Ishikawa (cell line): ENCODE measurements at regions not wholly inside any gene's neighbourhood (a gene's known extent, or its start where the extent isn't known, plus 50 kb on each side); places are given as distances from the start of the nearest gene placed in this dataset.

Source experiments
- CEBPB ChIP-seq: IDR thresholded peaks from 2 replicates; pipeline ENCODE4 v1.6.1; 2012
- CREB1 ChIP-seq: IDR thresholded peaks from 2 replicates; pipeline ENCODE4 v1.6.1; 2012; ENCODE audit warnings: low read depth
- EGR1 ChIP-seq: IDR thresholded peaks from 2 replicates; pipeline ENCODE4 v1.6.1; 2012
- EP300 ChIP-seq: IDR thresholded peaks from 2 replicates; pipeline ENCODE4 v1.6.1; 2012; ENCODE audit warnings: borderline replicate concordance
- FOXM1 ChIP-seq: IDR thresholded peaks from 2 replicates; pipeline ENCODE4 v1.6.1; 2012; ENCODE audit warnings: low read depth, borderline replicate concordance
- NFIC ChIP-seq: IDR thresholded peaks from 2 replicates; pipeline ENCODE4 v1.6.1; 2012
- RAD21 ChIP-seq: IDR thresholded peaks from 2 replicates; pipeline ENCODE4 v1.6.1; 2012; ENCODE audit warnings: low read depth
- TAF1 ChIP-seq: IDR thresholded peaks from 2 replicates; pipeline ENCODE4 v1.6.1; 2012; ENCODE audit warnings: low read depth, mild to moderate bottlenecking
- TCF12 ChIP-seq: IDR thresholded peaks from 2 replicates; pipeline ENCODE4 v1.6.1; 2012; ENCODE audit warnings: low read depth
- TEAD4 ChIP-seq: IDR thresholded peaks from 2 replicates; pipeline ENCODE4 v1.6.1; 2012
- YY1 ChIP-seq: IDR thresholded peaks from 2 replicates; pipeline ENCODE4 v1.6.1; 2012; ENCODE audit warnings: low read depth
- ZBTB7A ChIP-seq: IDR thresholded peaks from 2 replicates; pipeline ENCODE4 v1.6.1; 2012; ENCODE audit warnings: low read depth
- TF ChIP-seq, protein P1 (sequence below): IDR thresholded peaks from 2 replicates; pipeline ENCODE4 v1.6.1; 2012
- TF ChIP-seq, protein P2 (sequence below): IDR thresholded peaks from 2 replicates; pipeline ENCODE4 v1.6.1; 2012
- TF ChIP-seq, protein P3 (sequence below): IDR thresholded peaks from 2 replicates; pipeline ENCODE4 v1.6.1; 2012; ENCODE audit warnings: low read depth, mild to moderate bottlenecking

DNA sequence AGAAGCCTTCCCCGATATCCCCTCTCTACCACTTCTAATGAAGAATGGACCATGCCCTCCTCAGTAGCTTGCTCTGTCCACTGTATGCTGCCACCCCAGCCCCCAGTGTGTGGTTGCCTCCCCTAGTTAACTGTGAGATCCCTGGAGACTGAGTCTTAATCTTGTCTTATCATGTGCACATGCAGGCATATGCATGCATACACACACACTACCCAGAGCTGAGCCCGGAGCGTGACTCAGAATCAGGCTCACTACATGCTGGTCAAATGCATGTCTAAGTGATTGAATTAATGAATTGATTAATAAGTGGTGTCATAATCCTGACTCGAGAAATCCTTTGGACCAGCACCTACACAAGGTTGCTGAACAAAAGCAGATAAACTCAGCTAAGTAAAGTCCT lies 99.4 kb downstream of the CCT6B start:
- TF ChIP-seq TCF12 (no peak), RAD21 (no peak), FOXM1 (no peak), YY1 (no peak), ZBTB7A (no peak), TEAD4 (no peak), TAF1 (no peak)
- TF ChIP-seq, protein P1, sequence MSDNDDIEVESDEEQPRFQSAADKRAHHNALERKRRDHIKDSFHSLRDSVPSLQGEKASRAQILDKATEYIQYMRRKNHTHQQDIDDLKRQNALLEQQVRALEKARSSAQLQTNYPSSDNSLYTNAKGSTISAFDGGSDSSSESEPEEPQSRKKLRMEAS, result no peak

DNA sequence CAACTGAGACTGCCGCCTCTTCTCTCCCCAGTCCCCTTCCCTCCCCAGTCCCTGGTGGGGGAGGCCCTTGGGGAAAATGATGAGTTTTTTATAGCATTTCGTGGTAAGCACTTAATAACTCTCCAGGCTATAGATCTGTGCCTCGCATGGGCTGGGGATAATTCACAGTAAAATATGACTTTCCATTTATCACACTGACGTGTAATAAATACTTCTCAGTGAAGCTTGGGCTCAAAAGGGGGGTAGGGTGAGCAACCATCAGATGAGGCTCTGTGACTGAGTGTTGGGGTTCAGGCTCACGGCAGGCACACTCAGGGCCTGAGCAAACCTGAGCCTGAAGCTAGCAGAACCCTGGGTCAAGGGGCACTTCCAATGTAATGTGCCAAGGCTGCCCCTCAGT lies 101.6 kb downstream of the CCT6B start:
- TF ChIP-seq CREB1 (no peak), EP300 (no peak), TAF1 (no peak), RAD21 (no peak), TCF12 (no peak), NFIC (no peak), EGR1 (no peak), YY1 (no peak), CEBPB (no peak), ZBTB7A (no peak), FOXM1 (no peak), TEAD4 (no peak)
- TF ChIP-seq, protein P1, result no peak
- TF ChIP-seq, protein P2, sequence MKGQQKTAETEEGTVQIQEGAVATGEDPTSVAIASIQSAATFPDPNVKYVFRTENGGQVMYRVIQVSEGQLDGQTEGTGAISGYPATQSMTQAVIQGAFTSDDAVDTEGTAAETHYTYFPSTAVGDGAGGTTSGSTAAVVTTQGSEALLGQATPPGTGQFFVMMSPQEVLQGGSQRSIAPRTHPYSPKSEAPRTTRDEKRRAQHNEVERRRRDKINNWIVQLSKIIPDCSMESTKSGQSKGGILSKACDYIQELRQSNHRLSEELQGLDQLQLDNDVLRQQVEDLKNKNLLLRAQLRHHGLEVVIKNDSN, result no peak
- TF ChIP-seq, protein P3, sequence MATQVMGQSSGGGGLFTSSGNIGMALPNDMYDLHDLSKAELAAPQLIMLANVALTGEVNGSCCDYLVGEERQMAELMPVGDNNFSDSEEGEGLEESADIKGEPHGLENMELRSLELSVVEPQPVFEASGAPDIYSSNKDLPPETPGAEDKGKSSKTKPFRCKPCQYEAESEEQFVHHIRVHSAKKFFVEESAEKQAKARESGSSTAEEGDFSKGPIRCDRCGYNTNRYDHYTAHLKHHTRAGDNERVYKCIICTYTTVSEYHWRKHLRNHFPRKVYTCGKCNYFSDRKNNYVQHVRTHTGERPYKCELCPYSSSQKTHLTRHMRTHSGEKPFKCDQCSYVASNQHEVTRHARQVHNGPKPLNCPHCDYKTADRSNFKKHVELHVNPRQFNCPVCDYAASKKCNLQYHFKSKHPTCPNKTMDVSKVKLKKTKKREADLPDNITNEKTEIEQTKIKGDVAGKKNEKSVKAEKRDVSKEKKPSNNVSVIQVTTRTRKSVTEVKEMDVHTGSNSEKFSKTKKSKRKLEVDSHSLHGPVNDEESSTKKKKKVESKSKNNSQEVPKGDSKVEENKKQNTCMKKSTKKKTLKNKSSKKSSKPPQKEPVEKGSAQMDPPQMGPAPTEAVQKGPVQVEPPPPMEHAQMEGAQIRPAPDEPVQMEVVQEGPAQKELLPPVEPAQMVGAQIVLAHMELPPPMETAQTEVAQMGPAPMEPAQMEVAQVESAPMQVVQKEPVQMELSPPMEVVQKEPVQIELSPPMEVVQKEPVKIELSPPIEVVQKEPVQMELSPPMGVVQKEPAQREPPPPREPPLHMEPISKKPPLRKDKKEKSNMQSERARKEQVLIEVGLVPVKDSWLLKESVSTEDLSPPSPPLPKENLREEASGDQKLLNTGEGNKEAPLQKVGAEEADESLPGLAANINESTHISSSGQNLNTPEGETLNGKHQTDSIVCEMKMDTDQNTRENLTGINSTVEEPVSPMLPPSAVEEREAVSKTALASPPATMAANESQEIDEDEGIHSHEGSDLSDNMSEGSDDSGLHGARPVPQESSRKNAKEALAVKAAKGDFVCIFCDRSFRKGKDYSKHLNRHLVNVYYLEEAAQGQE, result no peak

DNA sequence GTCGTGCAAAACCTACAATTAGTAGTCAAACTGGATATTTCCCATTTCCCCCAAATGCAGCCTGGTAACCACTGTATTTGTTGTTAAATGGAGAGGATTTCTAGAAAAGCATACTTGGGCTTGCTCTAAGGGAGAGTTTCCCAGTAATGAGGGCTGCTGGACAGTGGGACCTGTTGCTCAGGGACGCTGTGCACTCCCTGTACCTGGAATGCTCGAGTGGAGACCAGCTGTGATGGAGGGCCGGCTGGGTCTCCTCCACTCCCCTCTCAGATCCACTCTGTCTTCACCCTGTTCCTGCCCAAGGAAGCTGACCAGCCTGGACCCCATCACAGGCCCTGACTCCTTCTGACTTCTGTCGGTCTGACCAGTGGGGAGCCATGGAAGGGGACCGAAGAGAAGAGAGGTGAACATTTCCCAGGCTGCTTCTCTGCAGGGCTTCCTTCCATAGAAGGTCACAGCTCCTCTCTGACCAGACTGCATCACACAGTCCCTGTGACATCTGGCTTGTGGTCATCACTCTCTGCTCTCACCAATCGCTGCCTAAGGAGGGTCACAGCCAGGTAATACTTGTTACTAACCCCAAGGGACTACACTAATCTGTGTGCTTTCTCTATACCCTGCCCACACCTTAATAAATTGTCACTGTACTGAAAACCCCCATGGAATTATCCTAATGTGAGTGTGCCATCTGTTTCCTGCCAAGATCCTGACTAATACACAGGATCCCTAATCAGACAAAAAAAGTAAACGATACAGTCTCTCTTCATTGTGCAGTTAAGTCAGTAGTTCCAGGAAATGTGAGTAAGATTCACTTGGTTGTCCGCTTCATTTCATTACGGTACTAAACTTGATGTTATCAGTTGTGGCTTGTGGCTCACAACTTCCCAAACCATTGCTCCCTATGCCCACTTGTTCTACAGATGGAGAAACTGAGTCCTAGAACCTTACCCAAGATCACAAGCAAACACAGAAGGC lies 102.4 kb downstream of the CCT6B start:
- no peak for TF ChIP-seq RAD21
- no peak for TF ChIP-seq ZBTB7A
- TF ChIP-seq NFIC, result no peak
- TF ChIP-seq EGR1, result no peak

DNA sequence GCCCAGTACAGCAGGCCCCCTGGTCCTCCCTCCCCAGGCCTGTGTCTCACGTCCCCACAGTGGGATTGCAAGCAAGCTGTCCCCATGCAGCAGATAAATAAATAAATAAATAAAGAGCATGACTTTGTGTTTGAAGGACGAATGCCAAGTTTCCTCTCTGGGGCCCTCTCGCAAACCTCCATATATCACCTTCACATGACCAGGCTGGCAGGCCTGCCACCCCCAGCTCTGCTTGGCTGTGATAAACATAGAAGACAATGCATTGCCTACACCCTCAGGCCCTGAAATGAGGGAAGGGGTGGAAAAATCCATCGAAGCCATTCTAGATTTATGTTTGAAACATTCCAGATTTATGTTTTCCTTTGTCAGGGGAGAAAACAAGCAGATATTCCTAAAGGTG lies 107.3 kb downstream of the CCT6B start:
- TF ChIP-seq, protein P1, result no peak
- TF ChIP-seq, protein P3, result no peak
- TF ChIP-seq EP300, result no peak
- TF ChIP-seq ZBTB7A, result no peak

DNA sequence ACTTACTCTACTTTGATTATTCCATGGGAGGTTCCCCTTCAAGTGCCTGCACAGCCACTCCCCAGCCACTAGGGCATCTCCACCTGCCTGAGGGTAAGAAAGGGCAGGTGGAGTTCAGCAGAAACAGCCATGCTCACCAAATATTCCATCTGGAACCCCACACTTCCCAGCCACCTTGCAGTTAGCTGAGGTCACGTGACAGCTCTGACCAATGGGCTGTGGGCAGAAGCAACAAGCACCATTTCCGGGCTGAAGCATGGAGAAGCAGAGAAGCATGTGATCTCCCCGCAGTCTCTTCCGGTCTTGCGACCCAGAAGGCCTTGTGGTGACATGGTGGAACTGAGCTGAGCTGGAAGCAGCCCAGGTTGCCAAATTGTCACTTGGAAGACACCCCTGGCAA lies 108.6 kb downstream of the CCT6B start:
- no peak for TF ChIP-seq YY1
- TF ChIP-seq, protein P2, result peak; percentile 73

DNA sequence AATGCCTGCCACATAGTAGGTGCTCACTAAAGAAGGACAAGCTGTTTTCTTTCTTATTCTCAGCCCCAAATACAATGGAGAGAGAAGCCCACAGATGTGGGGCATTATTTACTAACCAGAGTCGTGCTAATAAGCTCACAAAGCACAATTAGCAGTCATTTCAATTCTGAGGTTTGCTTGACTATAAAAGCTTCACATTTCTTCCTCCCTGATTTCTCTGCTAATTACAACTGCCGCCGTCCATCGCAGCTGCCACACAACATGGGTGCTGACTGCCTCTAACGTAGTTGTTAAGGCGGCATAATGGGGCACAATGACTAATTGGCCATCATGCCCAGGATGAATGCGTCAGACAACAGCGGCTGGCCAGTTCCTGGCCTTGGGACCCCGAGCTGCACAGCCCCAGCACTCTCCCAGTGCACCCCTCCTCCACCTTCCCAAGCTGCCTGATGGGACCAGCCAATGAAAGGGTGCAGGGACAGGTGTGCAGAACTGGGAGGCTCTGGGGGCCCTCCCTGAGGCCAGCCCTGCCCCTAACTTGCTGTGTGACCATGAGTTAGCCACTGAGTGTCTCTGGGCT lies 109.2 kb downstream of the CCT6B start:
- TF ChIP-seq, protein P1, result no peak
- TF ChIP-seq, protein P2, result no peak
- TF ChIP-seq TEAD4, result no peak
- TF ChIP-seq, protein P3, result no peak
- no peak for TF ChIP-seq EGR1
- TF ChIP-seq NFIC, result no peak
- TF ChIP-seq TCF12, result no peak
- TF ChIP-seq CEBPB, result no peak
- no peak for TF ChIP-seq ZBTB7A
- TF ChIP-seq FOXM1, result no peak
